Fibroblast of mammary gland (primary cell): ENCODE measurements at regions not wholly inside any gene's neighbourhood (a gene's known extent, or its start where the extent isn't known, plus 50 kb on each side); places are given as distances from the start of the nearest gene placed in this dataset.

ENCODE experiments used
- DNase-seq: peaks from one replicate; pipeline ENCODE4 v3.0.0-alpha.2; 2010; ENCODE audit warnings: low read depth
- H3K4me3 ChIP-seq: 2 replicates; pipeline ENCODE4 v1.5.1; 2011; ENCODE audit warnings: low read depth, mild to moderate bottlenecking, low read length, moderate library complexity; ENCODE audit not compliant: control insufficient read depth
- CTCF ChIP-seq: conservative IDR thresholded peaks from 2 replicates; pipeline ENCODE4 v1.5.1; 2011; ENCODE audit warnings: low read depth, low read length, inconsistent platforms; ENCODE audit not compliant: control insufficient read depth, insufficient read depth

- no peak for TF ChIP-seq CTCF
- no peak overlapping the region for H3K4me3 ChIP-seq
- DNase-seq = no peak
Observed at GRCh38 chr4:10963241-10963640, 278.7 kb upstream of the CLNK start.

GRCh38 chr4:10962246-10962645, 277.7 kb upstream of the CLNK start:
- TF ChIP-seq CTCF = no peak
- H3K4me3 ChIP-seq = no peak overlapping the region
- no peak for DNase-seq

- H3K4me3 ChIP-seq = no peak overlapping the region
- TF ChIP-seq CTCF = no peak
- no peak for DNase-seq
Observed at GRCh38 chr4:10960389-10960788, 275.8 kb upstream of the CLNK start.

- TF ChIP-seq CTCF = no peak
- H3K4me3 ChIP-seq = no peak overlapping the region
- no peak for DNase-seq
Observed at GRCh38 chr4:10959586-10959985, 275.0 kb upstream of the CLNK start.

GRCh38 chr4:10958226-10958856, 273.8 kb upstream of the CLNK start:
- TF ChIP-seq CTCF = no peak
- DNase-seq = no peak
- H3K4me3 ChIP-seq = no peak overlapping the region

GRCh38 chr4:10951306-10951705, 266.7 kb upstream of the CLNK start:
- no peak for TF ChIP-seq CTCF
- DNase-seq = no peak
- H3K4me3 ChIP-seq = no peak overlapping the region
